ENCODE measurements at regions not wholly inside any gene's neighbourhood (a gene's known extent, or its start where the extent isn't known, plus 50 kb on each side); places are given as distances from the start of the nearest gene placed in this dataset.

DNA sequence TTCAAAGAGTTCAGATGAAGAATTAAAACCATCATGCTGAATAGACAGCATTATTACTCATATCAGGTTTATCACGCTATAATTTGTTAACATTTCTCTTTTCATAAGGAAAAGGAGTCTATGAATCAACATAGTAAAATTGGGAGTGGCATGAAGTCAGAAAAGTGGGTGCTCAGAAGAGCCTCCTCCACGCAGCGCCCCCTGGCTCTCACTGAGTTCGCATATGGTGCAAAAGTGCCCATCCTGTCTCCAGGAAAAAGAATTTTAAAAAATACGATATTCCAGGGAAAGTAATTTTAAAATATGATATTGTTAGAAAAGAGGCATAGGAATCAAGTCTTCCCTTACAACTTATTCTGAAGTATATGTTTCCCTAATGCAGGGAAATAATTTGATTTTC, 176.3 kb upstream of the TCERG1L start (continued):
- no peak for TF ChIP-seq ZBTB11 (CRISPR knock-in tag; IDR thresholded peaks at IDR 0.05)

GRCh38 chr10:131490991-131491594, 179.6 kb upstream of the TCERG1L start:
- Histone ChIP-seq H3K9ac (ENCODE audit: control insufficient read depth, insufficient read depth, low read length) (no peak overlapping the region), H3K9me3 (replicated peaks; ENCODE audit: control insufficient read depth, insufficient read depth, low read length) (no peaks in the 10 kb centered on the region; the same call in 2 of the 3 replicates), H3K4me3 (no peak overlapping the region), H3K79me2 (ENCODE audit: control insufficient read depth, insufficient read depth, low read length) (no peaks in the 10 kb centered on the region), H4K20me1 (ENCODE audit: control insufficient read depth, insufficient read depth) (no peaks in the 10 kb centered on the region), H3K27me3 (replicated peaks in 1 of 2; ENCODE audit: control insufficient read depth in 2 of 2, insufficient read depth in 2 of 2, low read length in 1 of 2) (no peaks in the 10 kb centered on the region), H3K4me2 (ENCODE audit: control insufficient read depth, insufficient read depth) (no peak overlapping the region), H3K4me1 (ENCODE audit: control insufficient read depth, insufficient read depth, low read length) (no peaks in the 10 kb centered on the region), H3K27ac (ENCODE audit: control insufficient read depth, insufficient read depth) (no peak overlapping the region), H2AFZ (ENCODE audit: control insufficient read depth, low read depth, low read length) (no peak overlapping the region), H3K36me3 (ENCODE audit: control insufficient read depth in 2 of 2, insufficient read depth in 2 of 2, low read length in 1 of 2) (no peaks in the 10 kb centered on the region)
- POLR2A ChIA-PET = no interaction called here
- SMC1A ChIA-PET (ENCODE audit: uncharacterized antibody, unreplicated experiment) = no interaction called here
- no peak for DNase-seq (ENCODE audit: low read depth, low spot score)
- no TSS peak for BruUV-seq (replicated peaks)
- CTCF ChIA-PET = no interaction called here
- intact Hi-C loops (cut with micrococcal nuclease; ENCODE audit: unreplicated experiment) (no loop called here), in situ Hi-C loops (cut with MboI) (no loop called here)
- WGBS (ENCODE audit: insufficient coverage, insufficient replicate concordance, low lambda C conversion rate, missing lambda C conversion rate) = 36% methylated on average over 9 of the region's 9 CpGs
- no peak for ATAC-seq
- TF ChIP-seq LARP7 (IDR thresholded peaks at IDR 0.05) = no peak
- no peak for TF ChIP-seq SP1 (IDR thresholded peaks at IDR 0.05; ENCODE audit: low read depth, low read length)
- TF ChIP-seq, protein P1, sequence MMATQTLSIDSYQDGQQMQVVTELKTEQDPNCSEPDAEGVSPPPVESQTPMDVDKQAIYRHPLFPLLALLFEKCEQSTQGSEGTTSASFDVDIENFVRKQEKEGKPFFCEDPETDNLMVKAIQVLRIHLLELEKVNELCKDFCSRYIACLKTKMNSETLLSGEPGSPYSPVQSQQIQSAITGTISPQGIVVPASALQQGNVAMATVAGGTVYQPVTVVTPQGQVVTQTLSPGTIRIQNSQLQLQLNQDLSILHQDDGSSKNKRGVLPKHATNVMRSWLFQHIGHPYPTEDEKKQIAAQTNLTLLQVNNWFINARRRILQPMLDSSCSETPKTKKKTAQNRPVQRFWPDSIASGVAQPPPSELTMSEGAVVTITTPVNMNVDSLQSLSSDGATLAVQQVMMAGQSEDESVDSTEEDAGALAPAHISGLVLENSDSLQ (IDR thresholded peaks at IDR 0.05) = no peak
- TF ChIP-seq SIX5 (IDR thresholded peaks at IDR 0.05; ENCODE audit: low read depth, low read length, severe bottlenecking) = no peak
- TF ChIP-seq KDM1A (IDR thresholded peaks at IDR 0.05; ENCODE audit: borderline replicate concordance) = no peak
- no peak for TF ChIP-seq SMAD5 (IDR thresholded peaks at IDR 0.05; ENCODE audit: low read depth)
- RAD21 ChIA-PET (ENCODE audit: unreplicated experiment) = no interaction called here
- no peak for FAIRE-seq
